ENCODE measurements at regions not wholly inside any gene's neighbourhood (a gene's known extent, or its start where the extent isn't known, plus 50 kb on each side); places are given as distances from the start of the nearest gene placed in this dataset.

GRCh38 chr1:189349607-189350006 lies 1128.1 kb downstream of the BRINP3 start:
- Histone ChIP-seq H3K4me1 (ENCODE audit: insufficient read depth, low read length) (no peaks in the 10 kb centered on the region), H2AFZ (ENCODE audit: low read depth, low read length) (no peak overlapping the region), H3K36me3 (ENCODE audit: insufficient read depth, low read length) (no peaks in the 10 kb centered on the region), H3K27ac (ENCODE audit: low read length) (no peak overlapping the region), H3K27me3 (ENCODE audit: insufficient read depth, low read length, poor library complexity) (no peaks in the 10 kb centered on the region), H3K79me2 (ENCODE audit: insufficient read depth, low read length) (no peaks in the 10 kb centered on the region), H4K20me1 (ENCODE audit: insufficient read depth, low read length) (no peaks in the 10 kb centered on the region), H3K9me3 (ENCODE audit: insufficient read depth, low read length, severe bottlenecking) (no peaks in the 10 kb centered on the region), H3K4me2 (ENCODE audit: insufficient read depth, low read length) (no peak overlapping the region), H3K9ac (ENCODE audit: low read depth, low read length) (no peak overlapping the region), H3K4me3 (ENCODE audit: low read depth in 1 of 2, low read length in 2 of 2) (no peak overlapping the region)
- TF ChIP-seq EZH2 (IDR thresholded peaks at IDR 0.05; ENCODE audit: borderline replicate concordance, low read depth, low read length, severe bottlenecking), result no peak
- ATAC-seq (ENCODE audit: insufficient read depth, low read depth) (no peak), DNase-seq (no peak)

DNA sequence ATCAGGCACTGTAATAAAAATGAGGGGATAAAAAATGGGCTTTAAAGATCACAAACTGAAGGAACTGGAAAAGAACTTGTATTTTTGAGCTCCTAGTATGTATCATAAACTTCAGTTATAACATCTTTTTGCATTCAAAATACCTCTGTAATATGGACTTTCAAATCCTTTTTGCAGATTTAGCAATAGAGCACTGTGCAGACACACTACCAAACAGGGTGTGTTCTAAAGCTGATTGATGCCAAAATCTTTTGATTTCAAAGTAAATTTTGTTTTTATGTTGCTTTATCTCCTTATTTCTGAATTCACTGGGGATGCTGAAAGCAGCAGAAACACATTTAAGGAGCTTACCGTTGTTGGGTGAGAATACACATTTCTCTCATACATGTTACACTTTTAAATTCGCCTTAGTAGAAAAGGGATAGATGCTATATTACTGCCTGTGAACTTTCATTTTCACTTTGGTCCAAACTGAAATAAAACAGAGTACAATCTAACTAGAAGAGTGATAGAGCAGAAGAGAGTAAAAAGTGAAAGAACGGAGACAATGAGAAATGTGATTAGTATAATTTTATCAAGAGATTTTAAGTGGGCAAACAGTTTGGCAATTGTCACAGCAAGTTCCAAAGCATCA lies 1126.6 kb downstream of the BRINP3 start:
- Histone ChIP-seq H2AFZ (ENCODE audit: low read depth, low read length) (no peak overlapping the region), H3K27me3 (ENCODE audit: insufficient read depth, low read length, poor library complexity) (no peaks in the 10 kb centered on the region), H3K36me3 (ENCODE audit: insufficient read depth, low read length) (no peaks in the 10 kb centered on the region), H3K4me2 (ENCODE audit: insufficient read depth, low read length) (no peak overlapping the region), H3K4me1 (ENCODE audit: insufficient read depth, low read length) (no peaks in the 10 kb centered on the region), H3K9ac (ENCODE audit: low read depth, low read length) (no peak overlapping the region), H3K9me3 (ENCODE audit: insufficient read depth, low read length, severe bottlenecking) (no peaks in the 10 kb centered on the region), H3K27ac (ENCODE audit: low read length) (no peak overlapping the region), H4K20me1 (ENCODE audit: insufficient read depth, low read length) (no peaks in the 10 kb centered on the region), H3K79me2 (ENCODE audit: insufficient read depth, low read length) (no peaks in the 10 kb centered on the region), H3K4me3 (ENCODE audit: low read depth in 1 of 2, low read length in 2 of 2) (no peak overlapping the region)
- ATAC-seq (ENCODE audit: insufficient read depth, low read depth), result no peak; the same call in 2 of the 3 replicates
- DNase-seq, result no peak
- TF ChIP-seq CTCF (IDR thresholded peaks at IDR 0.05; ENCODE audit: borderline replicate concordance, extremely low read depth, low read length, poor library complexity, severe bottlenecking), result no peak
- no peak for TF ChIP-seq EZH2 (IDR thresholded peaks at IDR 0.05; ENCODE audit: borderline replicate concordance, low read depth, low read length, severe bottlenecking)

GRCh38 chr1:189351960-189352359 lies 1125.7 kb downstream of the BRINP3 start:
- Histone ChIP-seq H3K9ac (ENCODE audit: low read depth, low read length) (no peak overlapping the region), H3K79me2 (ENCODE audit: insufficient read depth, low read length) (no peaks in the 10 kb centered on the region), H3K4me3 (ENCODE audit: low read depth in 1 of 2, low read length in 2 of 2) (no peak overlapping the region), H3K4me2 (ENCODE audit: insufficient read depth, low read length) (no peak overlapping the region), H2AFZ (ENCODE audit: low read depth, low read length) (no peak overlapping the region), H3K27me3 (ENCODE audit: insufficient read depth, low read length, poor library complexity) (no peaks in the 10 kb centered on the region), H3K36me3 (ENCODE audit: insufficient read depth, low read length) (no peaks in the 10 kb centered on the region), H3K4me1 (ENCODE audit: insufficient read depth, low read length) (no peaks in the 10 kb centered on the region), H4K20me1 (ENCODE audit: insufficient read depth, low read length) (no peaks in the 10 kb centered on the region), H3K27ac (ENCODE audit: low read length) (no peak overlapping the region), H3K9me3 (ENCODE audit: insufficient read depth, low read length, severe bottlenecking) (no peaks in the 10 kb centered on the region)
- no peak for DNase-seq
- no peak for ATAC-seq (ENCODE audit: insufficient read depth, low read depth)
- TF ChIP-seq EZH2 (IDR thresholded peaks at IDR 0.05; ENCODE audit: borderline replicate concordance, low read depth, low read length, severe bottlenecking) (no peak), CTCF (IDR thresholded peaks at IDR 0.05; ENCODE audit: borderline replicate concordance, extremely low read depth, low read length, poor library complexity, severe bottlenecking) (no peak)

GRCh38 chr1:189356206-189356605 lies 1121.5 kb downstream of the BRINP3 start:
- Histone ChIP-seq H2AFZ (ENCODE audit: low read depth, low read length) (no peak overlapping the region), H3K36me3 (ENCODE audit: insufficient read depth, low read length) (no peaks in the 10 kb centered on the region), H3K4me2 (ENCODE audit: insufficient read depth, low read length) (no peak overlapping the region), H3K4me1 (ENCODE audit: insufficient read depth, low read length) (no peaks in the 10 kb centered on the region), H4K20me1 (ENCODE audit: insufficient read depth, low read length) (no peaks in the 10 kb centered on the region), H3K27me3 (ENCODE audit: insufficient read depth, low read length, poor library complexity) (no peaks in the 10 kb centered on the region), H3K4me3 (ENCODE audit: low read depth in 1 of 2, low read length in 2 of 2) (no peak overlapping the region), H3K9me3 (ENCODE audit: insufficient read depth, low read length, severe bottlenecking) (no peaks in the 10 kb centered on the region), H3K27ac (ENCODE audit: low read length) (no peak overlapping the region), H3K79me2 (ENCODE audit: insufficient read depth, low read length) (no peaks in the 10 kb centered on the region), H3K9ac (ENCODE audit: low read depth, low read length) (no peak overlapping the region)
- TF ChIP-seq CTCF (IDR thresholded peaks at IDR 0.05; ENCODE audit: borderline replicate concordance, extremely low read depth, low read length, poor library complexity, severe bottlenecking) (no peak), EZH2 (IDR thresholded peaks at IDR 0.05; ENCODE audit: borderline replicate concordance, low read depth, low read length, severe bottlenecking) (no peak)
- DNase-seq (no peak), ATAC-seq (ENCODE audit: insufficient read depth, low read depth) (no peak)
